OCI-LY7 (cell line): ENCODE measurements at regions not wholly inside any gene's neighbourhood (a gene's known extent, or its start where the extent isn't known, plus 50 kb on each side); places are given as distances from the start of the nearest gene placed in this dataset.

ENCODE experiments used
- EZH2phosphoT487 ChIP-seq: fragments of 200-600 bp; sonication (generic); IDR thresholded peaks from 2 replicates; pipeline ENCODE4 v1.6.1; 2018; ENCODE audit warnings: low read depth, borderline replicate concordance, mild to moderate bottlenecking, mixed run types, antibody characterized with exemption, low read length, moderate library complexity, mixed read lengths
- TF ChIP-seq, protein P1 (sequence below): fragments of 200-600 bp; sonication (generic); conservative IDR thresholded peaks from 2 replicates; pipeline ENCODE4 v1.5.1; 2014; ENCODE audit warnings: mild to moderate bottlenecking, antibody characterized with exemption, low read length, moderate library complexity, mixed read lengths

DNA sequence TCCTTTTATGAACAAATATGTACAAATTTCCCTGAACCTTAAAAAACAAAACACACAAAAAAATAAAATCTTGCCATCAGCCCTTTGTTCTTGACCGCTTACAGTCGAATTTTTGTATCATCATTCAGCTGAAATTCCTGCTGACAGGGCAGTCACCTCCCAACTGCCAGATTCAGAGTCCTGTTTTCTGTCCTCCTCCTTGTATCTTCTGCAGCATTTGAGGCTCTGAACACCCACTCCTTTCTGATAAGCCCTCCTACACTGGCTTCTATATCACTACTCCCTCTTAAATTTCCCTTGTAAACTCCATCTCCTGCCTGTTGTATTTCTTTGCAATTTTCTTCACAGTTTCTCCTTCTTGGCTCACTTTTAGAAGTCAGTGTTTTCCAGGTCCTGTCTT is 77.8 kb upstream of the CCN6 start:
- TF ChIP-seq, protein P1, sequence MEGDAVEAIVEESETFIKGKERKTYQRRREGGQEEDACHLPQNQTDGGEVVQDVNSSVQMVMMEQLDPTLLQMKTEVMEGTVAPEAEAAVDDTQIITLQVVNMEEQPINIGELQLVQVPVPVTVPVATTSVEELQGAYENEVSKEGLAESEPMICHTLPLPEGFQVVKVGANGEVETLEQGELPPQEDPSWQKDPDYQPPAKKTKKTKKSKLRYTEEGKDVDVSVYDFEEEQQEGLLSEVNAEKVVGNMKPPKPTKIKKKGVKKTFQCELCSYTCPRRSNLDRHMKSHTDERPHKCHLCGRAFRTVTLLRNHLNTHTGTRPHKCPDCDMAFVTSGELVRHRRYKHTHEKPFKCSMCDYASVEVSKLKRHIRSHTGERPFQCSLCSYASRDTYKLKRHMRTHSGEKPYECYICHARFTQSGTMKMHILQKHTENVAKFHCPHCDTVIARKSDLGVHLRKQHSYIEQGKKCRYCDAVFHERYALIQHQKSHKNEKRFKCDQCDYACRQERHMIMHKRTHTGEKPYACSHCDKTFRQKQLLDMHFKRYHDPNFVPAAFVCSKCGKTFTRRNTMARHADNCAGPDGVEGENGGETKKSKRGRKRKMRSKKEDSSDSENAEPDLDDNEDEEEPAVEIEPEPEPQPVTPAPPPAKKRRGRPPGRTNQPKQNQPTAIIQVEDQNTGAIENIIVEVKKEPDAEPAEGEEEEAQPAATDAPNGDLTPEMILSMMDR = no peak
- TF ChIP-seq EZH2phosphoT487 = no peak
